ENCODE measurements at regions not wholly inside any gene's neighbourhood (a gene's known extent, or its start where the extent isn't known, plus 50 kb on each side); places are given as distances from the start of the nearest gene placed in this dataset.

- DNase-seq (ENCODE audit: low read depth in 1 of 2, low spot score in 1 of 2), result no peak
- H3K4me3 ChIP-seq (replicated peaks; ENCODE audit: insufficient read depth, low read length), result no peak overlapping the region
- H3K27me3 ChIP-seq (ENCODE audit: insufficient read depth, poor library complexity, severe bottlenecking), result no peaks in the 10 kb centered on the region
- H3K27ac ChIP-seq (replicated peaks), result no peak overlapping the region
- TF ChIP-seq SPI1 (IDR thresholded peaks at IDR 0.05; ENCODE audit: borderline replicate concordance, low read depth) (no peak), REST (IDR thresholded peaks at IDR 0.05; ENCODE audit: insufficient replicate concordance, low read depth) (no peak), POLR2AphosphoS5 (IDR thresholded peaks at IDR 0.05; ENCODE audit: low read depth) (no peak), GABPA (IDR thresholded peaks at IDR 0.05; ENCODE audit: low read depth) (no peak)
- TF ChIP-seq, protein P1, sequence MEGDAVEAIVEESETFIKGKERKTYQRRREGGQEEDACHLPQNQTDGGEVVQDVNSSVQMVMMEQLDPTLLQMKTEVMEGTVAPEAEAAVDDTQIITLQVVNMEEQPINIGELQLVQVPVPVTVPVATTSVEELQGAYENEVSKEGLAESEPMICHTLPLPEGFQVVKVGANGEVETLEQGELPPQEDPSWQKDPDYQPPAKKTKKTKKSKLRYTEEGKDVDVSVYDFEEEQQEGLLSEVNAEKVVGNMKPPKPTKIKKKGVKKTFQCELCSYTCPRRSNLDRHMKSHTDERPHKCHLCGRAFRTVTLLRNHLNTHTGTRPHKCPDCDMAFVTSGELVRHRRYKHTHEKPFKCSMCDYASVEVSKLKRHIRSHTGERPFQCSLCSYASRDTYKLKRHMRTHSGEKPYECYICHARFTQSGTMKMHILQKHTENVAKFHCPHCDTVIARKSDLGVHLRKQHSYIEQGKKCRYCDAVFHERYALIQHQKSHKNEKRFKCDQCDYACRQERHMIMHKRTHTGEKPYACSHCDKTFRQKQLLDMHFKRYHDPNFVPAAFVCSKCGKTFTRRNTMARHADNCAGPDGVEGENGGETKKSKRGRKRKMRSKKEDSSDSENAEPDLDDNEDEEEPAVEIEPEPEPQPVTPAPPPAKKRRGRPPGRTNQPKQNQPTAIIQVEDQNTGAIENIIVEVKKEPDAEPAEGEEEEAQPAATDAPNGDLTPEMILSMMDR (IDR thresholded peaks at IDR 0.05; ENCODE audit: insufficient read depth, low read length), result no peak
Measured at GRCh38 chr5:6056280-6056679, 322.1 kb downstream of the MED10 start.

DNA sequence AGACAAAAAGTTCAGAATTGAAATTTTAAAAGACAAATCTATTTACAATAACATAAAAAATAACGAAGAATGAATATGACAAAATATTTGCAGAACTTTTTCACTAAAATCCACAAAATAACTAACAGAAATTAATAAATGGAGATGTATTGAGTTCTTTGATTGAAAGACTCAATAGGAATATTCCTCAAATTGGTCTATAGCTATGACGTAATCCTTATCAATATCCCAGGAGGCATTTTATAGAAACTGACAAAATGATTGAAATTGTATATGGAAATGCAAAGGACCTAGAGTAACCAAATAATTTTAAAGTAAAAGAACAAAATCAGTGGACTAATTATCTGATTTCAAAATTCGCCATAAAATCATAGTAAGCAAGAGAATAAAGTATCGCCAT is 328.7 kb downstream of the MED10 start:
- TF ChIP-seq REST (IDR thresholded peaks at IDR 0.05; ENCODE audit: insufficient replicate concordance, low read depth) (no peak), GABPA (IDR thresholded peaks at IDR 0.05; ENCODE audit: low read depth) (no peak), POLR2AphosphoS5 (IDR thresholded peaks at IDR 0.05; ENCODE audit: low read depth) (no peak), SPI1 (IDR thresholded peaks at IDR 0.05; ENCODE audit: borderline replicate concordance, low read depth) (no peak)
- TF ChIP-seq, protein P1 (IDR thresholded peaks at IDR 0.05; ENCODE audit: insufficient read depth, low read length), result no peak
- Histone ChIP-seq H3K27ac (replicated peaks) (no peak overlapping the region), H3K27me3 (ENCODE audit: insufficient read depth, poor library complexity, severe bottlenecking) (no peaks in the 10 kb centered on the region), H3K4me3 (replicated peaks; ENCODE audit: insufficient read depth, low read length) (no peak overlapping the region)
- DNase-seq (ENCODE audit: low read depth in 1 of 2, low spot score in 1 of 2), result no peak

- DNase-seq (ENCODE audit: low read depth in 1 of 2, low spot score in 1 of 2), result no peak
- H3K4me3 ChIP-seq (replicated peaks; ENCODE audit: insufficient read depth, low read length), result no peak overlapping the region
- no peaks in the 10 kb centered on the region for H3K27me3 ChIP-seq (ENCODE audit: insufficient read depth, poor library complexity, severe bottlenecking)
- TF ChIP-seq REST (IDR thresholded peaks at IDR 0.05; ENCODE audit: insufficient replicate concordance, low read depth), result no peak
- TF ChIP-seq SPI1 (IDR thresholded peaks at IDR 0.05; ENCODE audit: borderline replicate concordance, low read depth), result no peak
- TF ChIP-seq GABPA (IDR thresholded peaks at IDR 0.05; ENCODE audit: low read depth), result no peak
- TF ChIP-seq POLR2AphosphoS5 (IDR thresholded peaks at IDR 0.05; ENCODE audit: low read depth), result no peak
- TF ChIP-seq, protein P1 (IDR thresholded peaks at IDR 0.05; ENCODE audit: insufficient read depth, low read length), result no peak
- no peak overlapping the region for H3K27ac ChIP-seq (replicated peaks)
Measured at GRCh38 chr5:6048746-6049145, 329.6 kb downstream of the MED10 start.

Measured in HL-60 (cell line).